CD4-positive, alpha-beta memory T cell (primary cell): ENCODE measurements at regions not wholly inside any gene's neighbourhood (a gene's known extent, or its start where the extent isn't known, plus 50 kb on each side); places are given as distances from the start of the nearest gene placed in this dataset.
"Not testable (repeated sequence)": the region's sequence is repeated elsewhere in the genome, so short reads cannot be mapped to it uniquely, and the experiment has no call there.

ENCODE experiments used
- CTCF ChIA-PET: fragments of 350-600 bp; sonication (Branson Sonifier 250); formaldehyde crosslinking; loops from one replicate; lab custom pipeline; 2021; ENCODE audit warnings: inconsistent platforms; ENCODE audit not compliant: partially characterized antibody; lab: Charles Lee
- POLR2A ChIA-PET: fragments of 350-600 bp; sonication (Branson Sonifier 250); formaldehyde crosslinking; loops from one replicate; lab custom pipeline; 2021; ENCODE audit not compliant: partially characterized antibody; lab: Charles Lee
- DNase-seq, 5 donors: peaks; one replicate each; pipeline versions ENCODE4 v3.0.0 to v3.0.0-alpha.2; 2020 to 2022; ENCODE audit warnings: mixed read lengths in 1 of 5
- H3K27ac ChIP-seq: one replicate; pipeline ENCODE4 v1.7.0; 2013; ENCODE audit warnings: low read depth, low read length
- H3K27me3 ChIP-seq: 2 replicates; pipeline ENCODE4 v1.7.0; 2013; ENCODE audit warnings: mild to moderate bottlenecking, low read length, moderate library complexity; ENCODE audit not compliant: insufficient read depth
- H3K36me3 ChIP-seq: 2 replicates; pipeline ENCODE4 v1.7.0; 2013; ENCODE audit warnings: mild to moderate bottlenecking, low read length, moderate library complexity; ENCODE audit not compliant: insufficient read depth
- H3K4me1 ChIP-seq: 2 replicates; pipeline ENCODE4 v1.7.0; 2013; ENCODE audit warnings: mild to moderate bottlenecking, low read length, moderate library complexity; ENCODE audit not compliant: insufficient read depth
- H3K4me3 ChIP-seq, 2 donors: one replicate each; pipeline ENCODE4 v1.7.0; 2013; ENCODE audit warnings: low read length in 2 of 2, mild to moderate bottlenecking in 1 of 2
- H3K9me3 ChIP-seq, 2 donors: one replicate each; pipeline ENCODE4 v1.7.0; 2013; ENCODE audit warnings: low read length in 2 of 2, control low read depth in 1 of 2; ENCODE audit not compliant: control insufficient read depth in 1 of 2
- H3K27ac Mint-ChIP-seq, 7 donors: one replicate each; pipeline ENCODE4 v1.8.0; 2020 to 2021; ENCODE audit warnings: mixed read lengths in 7 of 7, mild to moderate bottlenecking in 6 of 7, inconsistent platforms in 3 of 7, moderate library complexity in 3 of 7
- H3K27me3 Mint-ChIP-seq, 2 donors: one replicate each; pipeline ENCODE4 v1.8.0; 2020 to 2021; ENCODE audit warnings: mixed read lengths in 2 of 2
- H3K36me3 Mint-ChIP-seq, 2 donors: one replicate each; pipeline ENCODE4 v1.8.0; 2020 to 2021; ENCODE audit warnings: mixed read lengths in 2 of 2, inconsistent platforms in 1 of 2, mild to moderate bottlenecking in 1 of 2
- H3K4me1 Mint-ChIP-seq, 4 donors: one replicate each; pipeline ENCODE4 v1.8.0; 2020 to 2021; ENCODE audit warnings: mixed read lengths in 4 of 4, mild to moderate bottlenecking in 1 of 4
- H3K4me3 Mint-ChIP-seq, 8 donors: one replicate each; pipeline ENCODE4 v1.8.0; 2020 to 2021; ENCODE audit warnings: mixed read lengths in 8 of 8, mild to moderate bottlenecking in 7 of 8, moderate library complexity in 6 of 8, inconsistent platforms in 3 of 8
- H3K9me3 Mint-ChIP-seq, 8 donors: one replicate each; pipeline ENCODE4 v1.8.0; 2020 to 2021; ENCODE audit warnings: mixed read lengths in 8 of 8, mild to moderate bottlenecking in 5 of 8, inconsistent platforms in 3 of 8, moderate library complexity in 1 of 8
- intact Hi-C: fragments of 100-400 bp; cut with micrococcal nuclease; formaldehyde crosslinking; loops from one replicate; pipeline ENCODE4 v1.15.1; 2023

DNA sequence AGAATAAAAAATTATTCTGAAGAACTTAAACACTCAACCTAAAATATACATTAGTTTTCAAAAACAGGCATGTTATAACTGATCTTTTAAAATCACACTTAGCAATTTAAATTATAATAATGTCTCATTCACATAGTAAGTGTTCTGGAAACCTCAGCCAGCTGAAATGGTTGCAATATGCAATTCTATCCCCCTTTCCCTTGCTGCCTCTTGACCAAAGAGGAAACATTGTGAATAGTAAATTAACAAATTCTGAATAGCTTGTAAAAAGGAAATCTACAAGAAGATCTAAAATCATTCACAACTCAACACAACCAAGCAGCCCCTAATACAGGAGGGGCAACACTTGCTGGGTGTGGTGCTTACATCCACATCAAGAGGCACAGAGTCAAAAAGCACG lies 431.9 kb downstream of the BCAT1 start:
- intact Hi-C loops, result no loop called here
- H3K36me3 ChIP-seq, result no peaks in the 10 kb centered on the region
- H3K27ac ChIP-seq, result no peak overlapping the region

DNA sequence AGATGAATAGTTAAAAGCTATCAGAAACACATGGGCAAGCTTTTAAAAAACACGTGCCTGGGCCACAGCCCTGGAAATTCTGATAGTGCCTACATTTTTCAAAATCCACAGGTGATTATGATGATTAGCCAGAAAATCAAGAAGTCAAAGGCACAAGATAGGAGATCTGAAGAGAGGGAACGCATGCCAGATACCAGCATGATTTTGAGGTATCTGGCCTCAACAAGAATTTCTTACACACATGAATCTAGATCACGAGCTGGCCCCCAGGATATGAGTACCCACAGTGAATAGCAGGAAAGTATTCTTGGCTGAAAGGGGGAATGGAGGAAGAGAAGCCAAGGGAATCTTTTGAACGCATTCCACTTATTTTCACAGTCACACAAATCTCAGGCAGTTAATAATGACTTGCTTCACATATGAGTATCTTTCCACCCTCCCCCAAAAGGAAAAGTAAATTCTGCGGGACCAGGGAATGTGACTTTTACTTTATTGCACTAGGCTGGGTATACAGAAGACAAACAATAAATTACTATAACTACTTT lies 438.2 kb downstream of the BCAT1 start:
- no peak overlapping the region for H3K27ac Mint-ChIP-seq
- Histone ChIP-seq H3K9me3 (no peaks in the 10 kb centered on the region), H3K4me1 (no peaks in the 10 kb centered on the region), H3K27ac (no peak overlapping the region), H3K4me3 (no peak overlapping the region), H3K27me3 (no peaks in the 10 kb centered on the region), H3K36me3 (no peaks in the 10 kb centered on the region)
- DNase-seq, result no peak
- H3K9me3 Mint-ChIP-seq, result peaks cover 0 to 13% (median 1%) of the 10 kb centered on the region in 8 donors
- no peaks in the 10 kb centered on the region for H3K4me1 Mint-ChIP-seq
- no peak overlapping the region for H3K4me3 Mint-ChIP-seq
- CTCF ChIA-PET, result no interaction called here
- H3K27me3 Mint-ChIP-seq, result peaks cover 0 to 2% of the 10 kb centered on the region in 2 donors
- intact Hi-C loops, result no loop called here
- POLR2A ChIA-PET, result no interaction called here
- H3K36me3 Mint-ChIP-seq, result no peaks in the 10 kb centered on the region

More for the DNA sequence above, 431.9 kb downstream of the BCAT1 start:
- Mint-ChIP-seq H3K27me3 (peaks cover 0 to 2% of the 10 kb centered on the region in 2 donors), H3K9me3 (peaks cover 8 to 43% (median 26%) of the 10 kb centered on the region in 8 donors), H3K36me3 (peaks cover 0 to 2% of the 10 kb centered on the region in 2 donors), H3K4me3 (no peak overlapping the region), H3K27ac (no peak overlapping the region), H3K4me1 (no peaks in the 10 kb centered on the region)
- no peaks in the 10 kb centered on the region for H3K4me1 ChIP-seq
- H3K4me3 ChIP-seq, result no peak overlapping the region
- ChIA-PET CTCF (no interaction called here), POLR2A (no interaction called here)
- H3K9me3 ChIP-seq, result no peaks in the 10 kb centered on the region
- DNase-seq, result no peak
- H3K27me3 ChIP-seq, result no peaks in the 10 kb centered on the region

DNA sequence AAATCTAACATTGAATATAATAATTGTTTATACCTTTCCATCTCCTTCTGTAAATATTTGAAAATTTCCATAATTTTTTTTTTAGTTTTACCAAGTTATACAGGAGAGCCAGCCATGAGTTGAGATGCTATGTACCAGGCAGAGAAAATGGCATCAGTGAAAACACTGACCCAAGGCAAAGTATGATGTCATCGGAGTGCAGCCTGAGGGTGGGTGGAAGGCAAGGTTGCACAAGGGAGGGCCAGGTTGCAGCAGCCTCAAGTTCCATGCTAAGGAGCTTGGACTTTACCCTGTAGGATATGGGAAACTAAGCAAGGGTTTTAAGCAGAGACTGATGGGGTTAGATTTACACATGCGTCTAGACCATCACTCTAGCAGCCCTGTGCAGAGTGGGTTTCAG lies 441.1 kb downstream of the BCAT1 start:
- Histone ChIP-seq H3K9me3 (no peaks in the 10 kb centered on the region), H3K27ac (no peak overlapping the region), H3K36me3 (no peaks in the 10 kb centered on the region), H3K27me3 (no peaks in the 10 kb centered on the region), H3K4me3 (no peak overlapping the region), H3K4me1 (no peaks in the 10 kb centered on the region)
- intact Hi-C loops, result no loop called here
- no peak overlapping the region for H3K4me3 Mint-ChIP-seq
- DNase-seq, result no peak
- H3K4me1 Mint-ChIP-seq, result no peaks in the 10 kb centered on the region
- no peaks in the 10 kb centered on the region for H3K27me3 Mint-ChIP-seq
- ChIA-PET POLR2A (no interaction called here), CTCF (no interaction called here)
- H3K9me3 Mint-ChIP-seq, result peaks cover 0 to 8% (median 2%) of the 10 kb centered on the region in 8 donors
- no peak overlapping the region for H3K27ac Mint-ChIP-seq
- H3K36me3 Mint-ChIP-seq, result no peaks in the 10 kb centered on the region

DNA sequence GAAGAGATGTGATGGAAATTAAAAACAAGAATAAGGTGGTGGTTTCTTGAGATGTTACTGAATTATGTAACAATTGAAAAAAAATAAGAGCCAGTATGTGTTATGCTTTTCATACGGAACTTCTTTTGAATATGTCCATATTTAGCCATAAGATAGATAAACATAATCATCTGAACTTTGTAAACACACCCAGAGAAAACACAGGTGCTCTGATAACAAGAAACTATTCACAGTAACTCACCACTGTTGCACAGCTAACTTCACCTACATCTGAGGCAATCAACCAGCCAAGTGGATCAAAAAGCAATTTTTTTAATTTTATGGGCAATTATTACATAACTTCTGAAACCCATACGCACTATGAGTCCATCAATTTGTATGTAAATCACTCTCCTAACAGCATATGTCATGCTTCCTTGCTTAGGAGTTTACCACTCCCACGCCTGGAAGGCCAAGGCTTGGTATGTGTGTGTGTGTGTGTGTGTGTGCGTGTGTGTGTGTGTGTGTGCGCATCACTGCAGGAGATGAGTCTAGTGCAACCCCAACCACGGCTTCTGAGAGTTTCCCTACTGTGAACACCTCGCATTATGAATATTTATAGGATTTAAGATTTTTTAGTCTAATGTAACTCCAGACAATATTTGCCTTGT lies 443.4 kb downstream of the BCAT1 start:
- no peaks in the 10 kb centered on the region for H3K4me1 Mint-ChIP-seq
- POLR2A ChIA-PET, result no interaction called here

DNA sequence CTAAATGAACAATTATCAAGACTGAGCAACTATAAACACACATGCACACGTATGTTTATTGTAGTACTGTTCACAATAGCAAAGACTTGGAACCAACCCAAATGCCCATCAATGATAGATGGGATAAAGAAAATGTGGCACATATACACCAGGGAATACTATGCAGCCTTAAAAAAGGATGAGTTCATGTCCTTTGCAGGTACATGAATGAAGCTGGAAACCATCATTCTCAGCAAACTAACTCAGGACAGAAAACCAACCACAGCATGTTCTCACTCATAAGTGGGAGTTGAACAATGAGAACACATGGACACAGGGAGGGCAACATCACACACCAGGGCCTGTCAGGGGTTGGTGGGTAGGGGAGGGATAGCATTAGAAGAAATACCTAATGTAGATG lies 445.4 kb downstream of the BCAT1 start:
- intact Hi-C loops, H3K36me3 ChIP-seq, POLR2A ChIA-PET, DNase-seq, H3K36me3 Mint-ChIP-seq, H3K27ac Mint-ChIP-seq, H3K4me1 ChIP-seq, H3K4me1 Mint-ChIP-seq, H3K27me3 Mint-ChIP-seq, H3K27me3 ChIP-seq, H3K27ac ChIP-seq, H3K4me3 Mint-ChIP-seq, CTCF ChIA-PET, H3K4me3 ChIP-seq, H3K9me3 ChIP-seq, H3K9me3 Mint-ChIP-seq: not testable (repeated sequence)

More for the DNA sequence above, 443.4 kb downstream of the BCAT1 start:
- no peak overlapping the region for H3K27ac Mint-ChIP-seq
- CTCF ChIA-PET, result no interaction called here
- H3K9me3 Mint-ChIP-seq, result peaks cover 1 to 8% (median 3%) of the 10 kb centered on the region in 8 donors
- no peaks in the 10 kb centered on the region for H3K36me3 ChIP-seq
- intact Hi-C loops, result no loop called here
- H3K27me3 Mint-ChIP-seq, result no peaks in the 10 kb centered on the region
- no peak overlapping the region for H3K4me3 Mint-ChIP-seq
- no peak overlapping the region for H3K27ac ChIP-seq
- H3K36me3 Mint-ChIP-seq, result no peaks in the 10 kb centered on the region
- no peaks in the 10 kb centered on the region for H3K4me1 ChIP-seq
- H3K27me3 ChIP-seq, result no peaks in the 10 kb centered on the region
- no peak for DNase-seq
- H3K4me3 ChIP-seq, result no peak overlapping the region
- no peaks in the 10 kb centered on the region for H3K9me3 ChIP-seq

DNA sequence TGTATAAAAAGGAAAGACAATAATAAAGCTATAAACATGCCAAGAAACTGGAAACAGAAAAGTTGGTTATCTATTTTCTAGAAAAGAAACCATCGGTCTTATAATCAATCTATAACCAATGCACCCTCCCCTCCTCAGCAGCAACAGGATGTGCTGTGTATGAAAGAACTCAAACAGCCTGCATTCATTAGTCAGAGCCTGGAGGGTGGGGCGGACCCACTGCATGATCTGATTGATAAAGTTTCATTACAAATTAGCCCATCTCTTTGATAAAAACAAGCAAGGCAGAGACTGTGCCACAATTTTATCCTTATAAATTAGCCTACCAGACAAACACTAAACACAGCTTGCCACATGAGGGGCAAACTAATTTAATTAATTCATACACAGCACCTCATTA lies 448.1 kb downstream of the BCAT1 start:
- H3K36me3 ChIP-seq, result no peaks in the 10 kb centered on the region
- no peaks in the 10 kb centered on the region for H3K27me3 ChIP-seq
- no peaks in the 10 kb centered on the region for H3K9me3 ChIP-seq
- DNase-seq, result no peak
- ChIA-PET POLR2A (no interaction called here), CTCF (no interaction called here)
- no peak overlapping the region for H3K27ac Mint-ChIP-seq
- no peak overlapping the region for H3K4me3 Mint-ChIP-seq
- no peaks in the 10 kb centered on the region for H3K27me3 Mint-ChIP-seq
- no peaks in the 10 kb centered on the region for H3K4me1 ChIP-seq
- intact Hi-C loops, result no loop called here
- H3K36me3 Mint-ChIP-seq, result no peaks in the 10 kb centered on the region
- H3K4me3 ChIP-seq, result no peak overlapping the region
- no peaks in the 10 kb centered on the region for H3K4me1 Mint-ChIP-seq
- peaks cover 0 to 8% (median 5%) of the 10 kb centered on the region in 8 donors for H3K9me3 Mint-ChIP-seq
- H3K27ac ChIP-seq, result no peak overlapping the region

DNA sequence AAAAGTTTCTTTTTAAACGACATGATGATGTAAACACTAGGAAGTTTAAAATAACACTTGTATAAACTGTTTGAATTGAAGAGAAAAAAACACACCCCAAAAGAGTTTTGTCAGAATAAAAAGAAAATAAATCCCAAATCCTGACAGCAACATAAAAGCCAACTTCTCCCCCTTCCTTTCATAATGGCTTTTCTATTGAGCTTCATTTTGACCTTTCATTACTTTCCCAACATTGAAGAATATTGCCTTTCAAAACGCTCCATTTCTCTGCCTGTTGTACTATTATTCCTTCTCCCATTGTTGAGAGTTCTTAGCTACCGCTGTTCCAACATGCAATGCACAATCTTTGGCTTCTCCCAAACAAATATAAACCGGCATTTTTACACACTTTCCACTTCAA lies 448.5 kb downstream of the BCAT1 start:
- H3K27me3 ChIP-seq, result no peaks in the 10 kb centered on the region
- no peaks in the 10 kb centered on the region for H3K4me1 ChIP-seq
- no peak overlapping the region for H3K4me3 Mint-ChIP-seq
- no peak overlapping the region for H3K27ac Mint-ChIP-seq
- H3K27ac ChIP-seq, result no peak overlapping the region
- ChIA-PET CTCF (no interaction called here), POLR2A (no interaction called here)
- no peaks in the 10 kb centered on the region for H3K27me3 Mint-ChIP-seq
- intact Hi-C loops, result no loop called here
- DNase-seq, result no peak
- peaks cover 0 to 8% (median 5%) of the 10 kb centered on the region in 8 donors for H3K9me3 Mint-ChIP-seq
- no peaks in the 10 kb centered on the region for H3K36me3 ChIP-seq
- H3K36me3 Mint-ChIP-seq, result no peaks in the 10 kb centered on the region
- H3K4me1 Mint-ChIP-seq, result no peaks in the 10 kb centered on the region
- no peaks in the 10 kb centered on the region for H3K9me3 ChIP-seq
- no peak overlapping the region for H3K4me3 ChIP-seq
